AG10803 (cell line): ENCODE measurements at regions not wholly inside any gene's neighbourhood (a gene's known extent, or its start where the extent isn't known, plus 50 kb on each side); places are given as distances from the start of the nearest gene placed in this dataset.

Experiments used
- DNase-seq: peaks from one replicate; pipeline ENCODE4 v3.0.0; 2010; ENCODE audit warnings: low read depth
- H3K4me3 ChIP-seq: 2 replicates; pipeline ENCODE4 v1.5.1; 2011; ENCODE audit warnings: mild to moderate bottlenecking, low read length, control low read depth
- TF ChIP-seq, protein P1 (sequence below): conservative IDR thresholded peaks from 2 replicates; pipeline ENCODE4 v1.5.1; 2011; ENCODE audit warnings: mild to moderate bottlenecking, low read length, control low read depth, inconsistent platforms

DNA sequence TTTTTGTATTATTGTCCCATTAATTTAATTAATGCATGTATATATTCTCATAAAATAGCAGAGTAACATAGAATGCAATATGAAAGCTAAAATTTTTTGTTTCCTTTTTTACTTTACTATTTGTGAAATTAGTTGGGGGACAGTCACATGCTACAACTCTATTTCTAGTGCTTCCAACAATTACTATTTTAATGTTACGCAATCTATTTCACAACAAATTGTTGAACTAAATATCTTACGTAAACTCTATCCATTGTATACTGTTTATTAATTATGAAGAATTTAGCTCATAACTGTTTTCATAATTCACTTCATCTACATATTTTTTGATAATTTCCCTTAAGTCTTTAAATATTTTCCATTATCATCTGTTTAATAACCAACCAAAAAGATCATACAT lies 1685.4 kb upstream of the CDH6 start:
- no peak overlapping the region for H3K4me3 ChIP-seq
- DNase-seq: no peak
- TF ChIP-seq, protein P1, sequence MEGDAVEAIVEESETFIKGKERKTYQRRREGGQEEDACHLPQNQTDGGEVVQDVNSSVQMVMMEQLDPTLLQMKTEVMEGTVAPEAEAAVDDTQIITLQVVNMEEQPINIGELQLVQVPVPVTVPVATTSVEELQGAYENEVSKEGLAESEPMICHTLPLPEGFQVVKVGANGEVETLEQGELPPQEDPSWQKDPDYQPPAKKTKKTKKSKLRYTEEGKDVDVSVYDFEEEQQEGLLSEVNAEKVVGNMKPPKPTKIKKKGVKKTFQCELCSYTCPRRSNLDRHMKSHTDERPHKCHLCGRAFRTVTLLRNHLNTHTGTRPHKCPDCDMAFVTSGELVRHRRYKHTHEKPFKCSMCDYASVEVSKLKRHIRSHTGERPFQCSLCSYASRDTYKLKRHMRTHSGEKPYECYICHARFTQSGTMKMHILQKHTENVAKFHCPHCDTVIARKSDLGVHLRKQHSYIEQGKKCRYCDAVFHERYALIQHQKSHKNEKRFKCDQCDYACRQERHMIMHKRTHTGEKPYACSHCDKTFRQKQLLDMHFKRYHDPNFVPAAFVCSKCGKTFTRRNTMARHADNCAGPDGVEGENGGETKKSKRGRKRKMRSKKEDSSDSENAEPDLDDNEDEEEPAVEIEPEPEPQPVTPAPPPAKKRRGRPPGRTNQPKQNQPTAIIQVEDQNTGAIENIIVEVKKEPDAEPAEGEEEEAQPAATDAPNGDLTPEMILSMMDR: no peak

DNA sequence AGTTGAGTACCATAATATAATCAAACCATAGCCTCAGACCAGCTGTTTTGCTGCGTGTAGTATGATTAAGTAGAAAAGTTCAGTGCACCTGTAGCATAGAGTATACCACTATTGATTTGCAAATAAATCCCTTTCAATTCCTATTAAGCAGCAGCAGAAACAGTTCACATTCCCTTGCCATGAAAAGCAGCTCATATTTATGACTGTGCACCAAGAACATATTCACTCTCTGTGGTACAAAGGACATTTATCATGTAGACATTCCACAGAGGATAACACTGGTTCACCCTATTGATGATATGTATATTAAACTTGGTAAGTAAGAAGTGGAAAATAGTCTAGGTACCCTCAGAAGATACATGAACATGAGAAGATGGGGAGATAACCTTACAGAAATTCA lies 1689.1 kb upstream of the CDH6 start:
- H3K4me3 ChIP-seq: no peak overlapping the region
- TF ChIP-seq, protein P1: no peak
- no peak for DNase-seq

DNA sequence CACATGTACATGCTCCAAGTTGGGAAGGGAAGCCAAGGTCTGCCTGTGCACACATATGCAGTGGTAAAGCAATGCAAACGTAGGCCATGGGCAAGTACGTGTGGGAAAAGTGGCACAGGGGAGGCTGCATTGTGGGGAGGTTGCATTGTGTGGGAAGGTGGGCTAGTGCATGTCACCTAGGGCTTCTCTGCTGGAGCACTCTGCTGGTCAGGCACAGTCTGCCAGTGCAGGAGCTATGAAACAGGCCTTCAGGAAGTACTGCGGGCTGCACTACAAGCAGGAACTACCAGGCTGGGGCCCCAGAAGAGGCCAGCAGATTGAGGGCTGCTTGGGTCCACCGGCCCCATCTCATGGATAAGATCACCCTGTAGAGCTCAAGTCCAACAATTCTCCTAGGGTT lies 1694.6 kb upstream of the CDH6 start:
- no peak overlapping the region for H3K4me3 ChIP-seq
- TF ChIP-seq, protein P1: no peak
- DNase-seq: no peak

DNA sequence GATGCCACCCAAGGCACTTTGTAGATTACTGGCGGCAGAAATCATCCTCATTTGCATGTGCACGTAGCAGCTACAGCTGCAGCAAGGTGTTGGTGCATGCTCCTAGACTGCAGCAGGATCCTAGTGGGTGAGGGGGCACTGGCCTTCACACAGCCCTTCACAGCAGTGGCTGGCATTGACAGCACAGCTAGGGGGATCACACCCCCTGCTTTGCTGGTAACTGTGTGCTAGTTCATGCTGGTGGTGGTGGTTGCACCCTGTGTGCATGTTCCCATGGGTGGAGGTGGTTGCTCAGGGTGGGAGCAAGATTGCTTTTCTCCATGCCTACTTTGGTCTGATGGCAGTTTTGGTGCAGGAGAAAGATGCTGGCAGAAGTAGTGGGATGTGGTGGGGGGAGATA lies 1695.1 kb upstream of the CDH6 start:
- TF ChIP-seq, protein P1: no peak
- no peak for DNase-seq
- no peak overlapping the region for H3K4me3 ChIP-seq

DNA sequence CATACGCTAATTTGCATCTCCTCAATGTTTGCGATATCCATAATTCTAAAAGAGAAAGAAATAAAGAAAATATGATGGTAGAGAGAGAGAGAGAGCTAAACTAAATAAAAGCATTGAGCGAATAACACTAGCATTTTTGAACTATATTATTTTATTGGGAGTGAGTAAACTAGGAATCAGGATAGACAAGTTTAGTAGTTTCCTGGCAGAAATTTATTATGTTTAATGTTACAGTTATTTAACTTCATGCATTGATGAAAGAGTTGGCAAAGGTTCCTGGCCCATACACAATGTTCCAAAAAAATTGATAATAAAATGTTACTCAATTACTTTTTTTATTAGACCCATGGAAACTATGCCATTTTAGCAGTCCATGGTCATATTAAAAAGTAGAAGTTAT lies 1708.2 kb upstream of the CDH6 start:
- no peak for DNase-seq
- H3K4me3 ChIP-seq: no peak overlapping the region
- TF ChIP-seq, protein P1: no peak

DNA sequence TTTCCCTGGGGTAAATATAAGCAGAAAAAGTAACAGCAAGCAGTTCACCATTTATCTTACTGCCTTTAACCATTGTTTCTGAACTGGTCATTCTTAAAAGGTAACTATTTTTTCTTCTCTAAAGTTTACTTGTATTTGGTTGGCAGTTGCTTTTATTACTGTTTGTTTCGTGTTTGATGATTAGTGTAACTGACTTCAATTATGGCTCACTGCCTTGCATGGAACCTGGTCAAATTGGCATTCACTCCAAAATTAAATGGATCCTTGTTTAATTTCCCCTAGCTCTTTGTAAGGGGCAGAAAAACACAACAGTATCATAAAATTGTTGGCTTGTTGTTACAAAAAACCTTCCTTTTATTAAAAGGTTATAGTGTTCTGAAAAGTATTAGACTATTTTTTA lies 1723.9 kb upstream of the CDH6 start:
- no peak for DNase-seq
- TF ChIP-seq, protein P1: no peak
- no peak overlapping the region for H3K4me3 ChIP-seq

DNA sequence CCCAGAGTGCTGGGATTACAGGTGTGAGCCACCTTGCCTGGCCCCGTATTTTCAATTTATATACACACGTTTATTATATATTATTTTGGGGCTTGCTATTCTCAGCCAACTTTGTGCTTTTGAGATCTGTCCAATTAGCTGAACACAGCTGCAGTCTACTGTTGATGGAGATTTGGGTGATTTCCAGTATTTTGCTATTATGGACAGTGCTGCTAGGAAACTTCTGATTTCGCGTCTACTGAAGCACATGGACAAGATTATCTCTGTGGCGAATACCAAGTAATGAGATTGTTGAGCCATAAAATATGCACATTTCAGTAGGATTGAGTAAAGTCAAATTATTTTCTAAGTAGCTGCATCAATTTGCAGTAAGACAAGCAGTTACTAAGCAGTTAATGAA lies 1731.2 kb upstream of the CDH6 start:
- no peak for DNase-seq
- H3K4me3 ChIP-seq: no peak overlapping the region
- TF ChIP-seq, protein P1: no peak
